ENCODE measurements at regions not wholly inside any gene's neighbourhood (a gene's known extent, or its start where the extent isn't known, plus 50 kb on each side); places are given as distances from the start of the nearest gene placed in this dataset.

- TF ChIP-seq CTCF (IDR thresholded peaks at IDR 0.05) (no peak), POLR2A (IDR thresholded peaks at IDR 0.05) (no peak)
Measured at GRCh38 chr18:60915160-60915559, 418.1 kb upstream of the CDH20 start.

Measured in Peyer's patch (tissue), 4 donors.